HG03135 (cell line): ENCODE measurements at regions not wholly inside any gene's neighbourhood (a gene's known extent, or its start where the extent isn't known, plus 50 kb on each side); places are given as distances from the start of the nearest gene placed in this dataset.

Experiments used
- ATAC-seq: cut with Tn5 transposase; IDR thresholded peaks from one replicate; pipeline ENCODE4 v1.9.1; 2021; ENCODE audit warnings: mild to moderate bottlenecking, moderate library complexity; ENCODE audit not compliant: unreplicated experiment

GRCh38 chr7:46026741-46027140, 105.7 kb upstream of the IGFBP3 start:
- ATAC-seq = no peak

DNA sequence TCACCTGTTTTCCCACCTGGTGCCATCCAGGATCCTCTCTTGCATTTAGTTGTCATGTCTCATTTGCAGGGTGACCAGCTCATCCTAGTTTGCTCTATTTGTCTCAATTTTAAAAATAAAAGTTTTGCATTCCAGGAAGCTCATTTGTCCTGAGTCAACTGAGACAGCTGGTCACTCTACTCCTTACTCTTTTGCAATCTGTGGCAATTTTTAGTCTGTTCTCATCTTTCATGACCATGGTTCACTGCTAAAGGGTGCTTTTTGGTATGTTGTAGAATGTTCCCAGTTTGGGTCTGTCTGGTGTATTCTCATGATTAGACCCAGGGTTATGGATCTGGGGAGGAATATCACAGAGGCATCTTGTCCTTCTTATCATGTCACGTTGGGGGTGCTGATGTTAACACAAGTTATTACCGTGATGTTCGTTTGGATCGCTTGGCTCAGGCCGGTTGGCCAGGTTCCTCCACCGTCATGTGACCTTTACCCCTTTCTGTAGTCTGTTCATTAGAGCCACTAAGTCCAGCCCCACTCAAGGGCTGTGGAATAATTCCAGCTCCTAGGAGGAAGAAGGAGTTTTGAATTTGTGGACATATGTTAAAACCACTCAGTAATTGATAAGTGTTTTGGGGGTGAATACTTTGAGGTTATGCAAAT, 103.3 kb upstream of the IGFBP3 start:
- no peak for ATAC-seq

DNA sequence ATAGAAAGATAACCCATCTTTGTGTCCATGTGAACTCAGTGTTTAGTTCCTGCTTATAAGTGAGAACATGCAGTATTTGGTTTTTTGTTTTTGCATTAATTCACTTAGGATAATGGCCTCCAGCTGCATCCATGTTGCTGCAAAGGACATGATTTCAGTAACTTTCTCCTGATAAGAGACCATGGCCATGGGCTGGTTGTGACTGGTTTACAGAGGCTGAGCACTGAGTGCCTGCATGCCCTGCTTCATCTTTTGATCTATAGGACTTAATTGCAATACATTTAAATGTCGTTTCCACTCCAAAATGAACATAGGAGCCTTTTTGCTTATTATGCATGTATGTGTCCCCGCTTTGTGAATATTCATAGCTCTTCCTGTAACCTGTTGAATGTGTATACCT, 101.3 kb upstream of the IGFBP3 start:
- ATAC-seq = no peak

DNA sequence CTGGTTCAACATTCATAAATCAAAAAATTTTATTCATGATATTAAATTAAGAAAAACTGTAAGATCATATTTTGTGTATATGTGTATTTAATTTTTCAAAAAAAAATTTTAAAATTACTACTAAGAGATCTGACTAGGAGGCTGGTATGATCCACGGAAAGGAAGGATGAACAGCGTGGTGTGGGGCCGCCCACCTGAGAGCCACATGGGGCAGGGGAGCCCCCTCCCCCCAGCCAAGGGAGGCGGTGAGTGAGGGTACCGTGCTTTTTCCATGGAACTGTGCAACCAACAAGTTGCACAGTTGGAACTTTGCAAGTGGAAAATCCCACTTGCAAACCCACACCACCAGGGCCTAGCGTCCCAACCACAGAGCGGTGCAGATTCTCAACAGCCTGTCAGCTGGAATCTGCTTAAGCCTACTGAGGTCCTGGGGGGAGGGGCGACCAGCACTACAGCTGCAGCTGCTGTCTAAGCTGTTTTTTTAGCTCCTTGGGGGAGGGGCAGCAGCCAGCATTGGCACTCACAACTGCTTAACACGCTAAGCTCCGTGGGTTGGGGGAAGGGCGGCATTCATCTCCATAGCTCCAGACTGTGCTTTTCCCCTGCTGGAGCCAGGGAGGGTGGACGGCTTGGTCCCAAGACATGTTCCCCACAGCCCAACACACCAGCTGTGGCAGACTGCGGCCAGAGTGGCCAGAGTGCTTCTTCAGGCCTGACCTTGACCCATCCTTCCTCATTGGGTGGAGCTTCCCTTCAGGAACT, 94.2 kb upstream of the IGFBP3 start:
- ATAC-seq = no peak

GRCh38 chr7:46011501-46011900, 90.4 kb upstream of the IGFBP3 start:
- ATAC-seq = no peak

GRCh38 chr7:46011059-46011458, 90.0 kb upstream of the IGFBP3 start:
- no peak for ATAC-seq

- ATAC-seq = no peak
Observed at GRCh38 chr7:46009211-46009610, 88.1 kb upstream of the IGFBP3 start.

- ATAC-seq = no peak
Observed at GRCh38 chr7:46007990-46008643, 87.0 kb upstream of the IGFBP3 start.

GRCh38 chr7:46007194-46007593, 86.1 kb upstream of the IGFBP3 start:
- no peak for ATAC-seq

GRCh38 chr7:46006723-46007122, 85.7 kb upstream of the IGFBP3 start:
- no peak for ATAC-seq

- ATAC-seq = no peak
Observed at GRCh38 chr7:46006212-46006611, 85.1 kb upstream of the IGFBP3 start.

- ATAC-seq = no peak
Observed at GRCh38 chr7:46004965-46005364, 83.9 kb upstream of the IGFBP3 start.

DNA sequence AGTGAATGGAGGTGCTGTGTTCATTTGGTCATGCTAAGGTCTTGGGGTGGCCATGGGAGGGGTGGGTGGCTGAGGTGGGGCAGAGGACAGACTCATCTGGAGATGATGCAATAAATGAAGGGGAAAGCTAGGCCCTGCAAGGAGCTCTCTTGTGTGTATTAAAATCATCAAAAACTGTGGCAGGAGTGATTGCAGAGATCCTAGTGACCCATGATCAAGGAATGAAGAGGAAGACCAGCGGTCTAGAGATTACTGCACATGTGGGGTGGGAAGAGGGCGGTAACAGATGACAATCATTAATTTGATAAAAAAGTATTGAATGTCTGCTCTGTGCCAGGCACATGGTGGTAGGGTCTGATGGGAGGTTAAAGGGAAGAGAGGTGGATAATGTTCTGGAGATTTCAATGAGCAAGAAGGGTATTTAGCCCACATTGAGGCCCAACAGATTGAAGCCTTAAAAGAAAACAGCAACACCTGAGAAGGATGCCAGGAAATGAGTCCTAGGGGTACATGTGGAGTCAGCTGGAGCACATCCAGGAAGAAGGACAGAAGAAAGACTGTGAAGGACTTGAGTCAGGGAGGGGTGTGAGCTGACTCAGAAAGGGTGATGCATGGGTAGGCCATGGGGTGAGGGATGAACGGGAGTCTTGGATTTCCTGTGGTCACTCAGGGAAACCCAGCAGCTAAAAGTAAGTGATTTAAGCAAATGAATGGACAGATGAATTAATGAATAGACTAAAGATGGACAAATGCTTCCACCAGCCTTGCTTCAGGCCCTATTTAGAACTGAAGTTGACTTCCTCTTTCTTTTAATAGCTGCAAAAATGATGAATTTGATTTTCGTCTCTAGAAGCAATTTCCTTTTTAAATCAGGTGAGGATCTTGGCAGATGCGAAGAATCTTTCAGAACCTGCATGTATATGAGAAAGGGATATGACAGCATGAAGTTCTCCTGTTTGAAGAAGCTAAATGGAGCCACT, 83.1 kb upstream of the IGFBP3 start:
- no peak for ATAC-seq

GRCh38 chr7:46003161-46003560, 82.1 kb upstream of the IGFBP3 start:
- ATAC-seq = no peak

DNA sequence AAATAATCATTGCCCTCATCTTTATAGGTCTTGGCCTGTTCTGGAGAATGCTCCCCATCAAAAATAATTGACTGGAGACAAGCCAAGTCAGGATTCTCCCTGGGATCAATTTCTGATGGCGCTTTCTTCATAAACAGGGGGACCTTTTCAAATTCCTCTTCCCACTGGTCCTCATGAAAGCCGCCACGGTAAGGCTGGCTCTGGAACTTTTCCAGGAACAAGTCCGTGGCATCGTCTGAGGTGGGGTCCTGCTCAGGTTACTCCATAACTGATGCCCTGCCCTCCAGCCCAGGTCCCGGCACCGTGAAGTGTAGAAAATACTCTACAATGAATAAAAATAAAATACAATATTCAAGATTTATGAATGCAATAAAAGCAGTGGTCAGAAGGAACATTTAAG, 79.4 kb upstream of the IGFBP3 start:
- ATAC-seq = no peak

- no peak for ATAC-seq
Observed at GRCh38 chr7:45999541-45999940, 78.5 kb upstream of the IGFBP3 start.

DNA sequence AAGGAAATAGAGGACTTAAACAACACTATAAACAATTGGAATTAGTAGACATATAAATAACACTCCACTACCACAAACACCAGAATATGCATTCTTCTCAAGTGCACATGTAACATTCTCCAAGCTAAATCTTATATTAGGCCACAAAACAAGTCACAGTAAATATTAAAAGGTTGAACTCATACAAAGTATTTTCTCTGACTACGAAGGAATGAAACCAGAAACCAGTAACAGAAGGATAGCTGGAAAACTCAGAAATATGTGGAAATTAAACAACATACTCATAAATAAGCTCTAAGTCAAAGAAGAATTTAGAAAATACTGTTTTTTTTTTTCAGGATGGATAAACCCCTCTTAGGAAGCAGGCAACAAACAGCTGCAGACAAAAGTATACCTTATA, 77.4 kb upstream of the IGFBP3 start:
- ATAC-seq = no peak

DNA sequence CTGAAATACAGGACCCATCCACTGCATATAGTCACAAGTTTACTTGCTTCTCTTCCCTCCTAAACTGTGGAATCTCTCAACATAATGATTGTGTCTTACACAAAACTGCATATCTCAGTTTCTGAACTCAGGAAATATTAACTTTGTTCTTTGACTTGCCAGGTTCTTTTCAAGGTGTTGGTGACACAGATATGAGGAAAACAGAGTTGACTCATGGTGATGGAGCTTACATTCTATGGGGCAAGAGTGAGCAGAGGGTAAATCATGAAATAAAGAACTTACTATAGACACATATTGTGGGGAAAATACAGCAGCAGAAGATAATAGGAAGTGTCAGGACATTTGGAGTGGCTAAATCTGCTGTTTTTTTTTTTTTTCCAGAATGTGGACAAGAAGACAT, 72.5 kb upstream of the IGFBP3 start:
- no peak for ATAC-seq

GRCh38 chr7:45992826-45993225, 71.8 kb upstream of the IGFBP3 start:
- no peak for ATAC-seq

GRCh38 chr7:45990276-45990675, 69.2 kb upstream of the IGFBP3 start:
- ATAC-seq = no peak
